Keratinocyte (primary cell): ENCODE measurements at regions not wholly inside any gene's neighbourhood (a gene's known extent, or its start where the extent isn't known, plus 50 kb on each side); places are given as distances from the start of the nearest gene placed in this dataset.

Experiments
- DNase-seq: peaks from one replicate; pipeline ENCODE4 v3.0.0-alpha.2; 2011; ENCODE audit warnings: low read depth, missing footprints, low spot score
- FAIRE-seq: peaks from 2 replicates; lab custom pipeline; 2011; peaks lifted over from hg19 to GRCh38; lab: Jason Lieb, UNC
- H2AFZ ChIP-seq: 2 replicates; pipeline ENCODE4 v1.6.0; 2012; ENCODE audit warnings: low read length, control low read depth, inconsistent platforms; ENCODE audit not compliant: control insufficient read depth
- H3K27ac ChIP-seq: 2 replicates; pipeline ENCODE4 v1.5.1; 2011; ENCODE audit warnings: low read length; ENCODE audit not compliant: control insufficient read depth, insufficient read depth
- H3K27me3 ChIP-seq: 3 replicates; pipeline ENCODE4 v1.6.0; 2011; ENCODE audit warnings: low read length; ENCODE audit not compliant: control insufficient read depth, insufficient read depth; ENCODE audit errors: extremely low read depth
- H3K36me3 ChIP-seq, 2 experiments: 2 replicates in 1 of 2; 3 replicates in 1 of 2; pipeline ENCODE4 v1.5.1; 2011; ENCODE audit warnings: low read length in 2 of 2, mild to moderate bottlenecking in 1 of 2; ENCODE audit not compliant: control insufficient read depth in 2 of 2, insufficient read depth in 2 of 2; ENCODE audit errors: extremely low read depth in 1 of 2
- H3K4me1 ChIP-seq: 3 replicates; pipeline ENCODE4 v1.5.1; 2011; ENCODE audit warnings: low read length; ENCODE audit not compliant: control insufficient read depth, insufficient read depth; ENCODE audit errors: extremely low read depth
- H3K4me2 ChIP-seq: 3 replicates; pipeline ENCODE4 v1.6.0; 2011; ENCODE audit warnings: low read depth, low read length; ENCODE audit not compliant: control insufficient read depth, insufficient read depth; ENCODE audit errors: extremely low read depth
- H3K4me3 ChIP-seq, 3 experiments: fragments of 200-600 bp in 1 of 3; sonication (generic) in 1 of 3; 2 replicates in 2 of 3; 3 replicates in 1 of 3; pipeline ENCODE4 v1.5.1; 2011 to 2016; ENCODE audit warnings: low read length in 3 of 3, mild to moderate bottlenecking in 3 of 3, control low read depth in 2 of 3, inconsistent platforms in 1 of 3, low read depth in 1 of 3, mixed read lengths in 1 of 3, mixed run types in 1 of 3, moderate library complexity in 1 of 3; ENCODE audit not compliant: control insufficient read depth in 2 of 3, insufficient read depth in 2 of 3; ENCODE audit errors: extremely low read depth in 1 of 3
- H3K79me2 ChIP-seq: 2 replicates; pipeline ENCODE4 v1.6.0; 2012; ENCODE audit warnings: low read length; ENCODE audit not compliant: control insufficient read depth, insufficient read depth
- H3K9ac ChIP-seq: 3 replicates; pipeline ENCODE4 v1.6.0; 2011; ENCODE audit warnings: low read length; ENCODE audit not compliant: control insufficient read depth, insufficient read depth; ENCODE audit errors: extremely low read depth
- H3K9me1 ChIP-seq: 3 replicates; pipeline ENCODE4 v1.6.0; 2011; ENCODE audit warnings: low read length; ENCODE audit not compliant: control insufficient read depth, insufficient read depth; ENCODE audit errors: extremely low read depth
- H3K9me3 ChIP-seq: 2 replicates; pipeline ENCODE4 v1.5.1; 2012; ENCODE audit warnings: low read depth, low read length; ENCODE audit not compliant: control insufficient read depth
- H4K20me1 ChIP-seq: 3 replicates; pipeline ENCODE4 v1.6.0; 2011; ENCODE audit warnings: low read length; ENCODE audit not compliant: control insufficient read depth, insufficient read depth; ENCODE audit errors: extremely low read depth
- CTCF ChIP-seq, 3 experiments: IDR thresholded peaks in 1 of 3; conservative IDR thresholded peaks in 1 of 3; optimal IDR thresholded peaks in 1 of 3; 2 replicates in 2 of 3; 3 replicates in 1 of 3; pipeline versions ENCODE3 to v1.5.1; 2011; ENCODE audit warnings: low read length in 3 of 3, mild to moderate bottlenecking in 3 of 3, moderate library complexity in 2 of 3, control low read depth in 1 of 3, inconsistent platforms in 1 of 3; ENCODE audit not compliant: insufficient read depth in 2 of 3; ENCODE audit errors: extremely low read depth in 1 of 3
- EZH2 ChIP-seq: IDR thresholded peaks from one replicate; pipeline ENCODE4 v1.6.1; 2012; ENCODE audit warnings: inconsistent platforms, mild to moderate bottlenecking, low read length, moderate library complexity
- dilution Hi-C: fragments of 300-500 bp; cut with MboI; formaldehyde crosslinking; loops from one replicate; pipeline ENCODE4 v1.7.0; 2020; ENCODE audit warnings: low sequenced_read_pairs; ENCODE audit not compliant: extremely low pct_ligation_motif_present

GRCh38 chr2:8006626-8007025 is 675.2 kb upstream of the ID2 start:
- H3K9ac ChIP-seq = no peak overlapping the region

GRCh38 chr2:8009010-8009597 is 672.8 kb upstream of the ID2 start:
- H3K9me3 ChIP-seq = no peaks in the 10 kb centered on the region
- no peak overlapping the region for H3K4me3 ChIP-seq
- no peak for FAIRE-seq
- H3K36me3 ChIP-seq = no peaks in the 10 kb centered on the region
- H3K27ac ChIP-seq = no peak overlapping the region
- no peaks in the 10 kb centered on the region for H4K20me1 ChIP-seq
- no peaks in the 10 kb centered on the region for H3K9me1 ChIP-seq
- H3K79me2 ChIP-seq = no peaks in the 10 kb centered on the region
- dilution Hi-C loops = no loop called here
- no peak overlapping the region for H3K4me2 ChIP-seq
- TF ChIP-seq EZH2 = no peak
- TF ChIP-seq CTCF (optimal IDR thresholded peaks at IDR 0.05 in 1 of 3, IDR thresholded peaks at IDR 0.05 in 1 of 3, conservative IDR thresholded peaks at IDR 0.05 in 1 of 3; ENCODE audit: extremely low read depth in 1 of 3, insufficient read depth in 2 of 3, low read length in 3 of 3) = no peak
- H3K27me3 ChIP-seq = no peaks in the 10 kb centered on the region
- no peaks in the 10 kb centered on the region for H3K4me1 ChIP-seq
- DNase-seq = no peak
- H2AFZ ChIP-seq = no peak overlapping the region
- no peak overlapping the region for H3K9ac ChIP-seq

More at GRCh38 chr2:8006626-8007025, 675.2 kb upstream of the ID2 start:
- Histone ChIP-seq H3K4me3 (no peak overlapping the region), H3K4me2 (no peak overlapping the region), H3K9me1 (no peaks in the 10 kb centered on the region), H3K79me2 (no peaks in the 10 kb centered on the region), H3K4me1 (peaks cover 5% of the 10 kb centered on the region), H2AFZ (no peak overlapping the region), H3K36me3 (no peaks in the 10 kb centered on the region), H3K9me3 (no peaks in the 10 kb centered on the region), H4K20me1 (no peaks in the 10 kb centered on the region), H3K27me3 (no peaks in the 10 kb centered on the region), H3K27ac (no peak overlapping the region)
- TF ChIP-seq CTCF (optimal IDR thresholded peaks at IDR 0.05 in 1 of 3, IDR thresholded peaks at IDR 0.05 in 1 of 3, conservative IDR thresholded peaks at IDR 0.05 in 1 of 3; ENCODE audit: extremely low read depth in 1 of 3, insufficient read depth in 2 of 3, low read length in 3 of 3) (no peak), EZH2 (no peak)
- FAIRE-seq = no peak
- dilution Hi-C loops = no loop called here
- no peak for DNase-seq
